ENCODE measurements at regions not wholly inside any gene's neighbourhood (a gene's known extent, or its start where the extent isn't known, plus 50 kb on each side); places are given as distances from the start of the nearest gene placed in this dataset.

DNA sequence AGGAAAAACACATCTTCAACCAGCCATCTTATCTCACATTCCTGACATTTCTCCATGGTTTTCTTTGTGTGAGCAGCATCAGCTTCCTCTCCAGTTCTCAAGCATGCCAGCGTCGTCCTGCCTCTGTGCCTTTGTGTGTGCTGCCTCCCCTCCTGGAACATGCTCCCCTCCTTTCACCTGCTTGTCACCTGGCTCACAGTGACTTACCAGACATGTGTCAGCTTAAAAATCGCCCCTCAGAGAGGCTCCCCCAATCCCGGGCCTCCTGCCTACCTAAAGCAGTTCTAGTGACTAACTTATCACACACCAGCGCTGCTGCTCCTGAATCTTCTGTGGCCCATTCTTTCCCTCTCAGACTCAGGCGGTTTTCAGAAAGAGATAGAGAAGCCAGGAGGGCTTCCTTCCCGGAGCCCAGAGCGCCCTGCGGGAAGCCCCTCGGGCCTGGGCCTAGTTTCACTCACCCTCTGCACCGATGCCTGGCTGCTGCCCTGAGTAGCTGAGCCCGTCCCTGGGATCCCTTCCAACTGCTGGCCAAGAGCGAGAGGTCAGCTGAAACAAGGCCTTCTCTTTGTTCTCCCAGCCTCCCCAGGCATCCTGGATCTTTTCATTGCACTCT is 51.1 kb upstream of the MVB12B start:
- DNase-seq = no peak

GRCh38 chr9:126276056-126276728 is 50.4 kb upstream of the MVB12B start:
- no peak for DNase-seq

Data from NCI-H2081 treated with DMSO at 0.1 percent for 48 hours (cell line).